GM21367 (cell line): ENCODE measurements at regions not wholly inside any gene's neighbourhood (a gene's known extent, or its start where the extent isn't known, plus 50 kb on each side); places are given as distances from the start of the nearest gene placed in this dataset.

Source experiments
- ATAC-seq: cut with Tn5 transposase; IDR thresholded peaks from one replicate; pipeline ENCODE4 v1.9.1; 2021; ENCODE audit not compliant: unreplicated experiment

GRCh38 chr12:62133440-62133839 is 126.8 kb upstream of the USP15 start:
- no peak for ATAC-seq

GRCh38 chr12:62135553-62136200 is 124.5 kb upstream of the USP15 start:
- no peak for ATAC-seq

- ATAC-seq, result no peak
These were observed 123.7 kb upstream of the USP15 start for GRCh38 chr12:62136496-62136895.

GRCh38 chr12:62138527-62138926 is 121.7 kb upstream of the USP15 start:
- no peak for ATAC-seq

GRCh38 chr12:62146318-62146717 is 113.9 kb upstream of the USP15 start:
- ATAC-seq, result no peak

GRCh38 chr12:62158013-62158412 is 102.2 kb upstream of the USP15 start:
- no peak for ATAC-seq

GRCh38 chr12:62158461-62159360 is 101.5 kb upstream of the USP15 start:
- no peak for ATAC-seq

- no peak for ATAC-seq
These were observed 98.0 kb upstream of the USP15 start for GRCh38 chr12:62162214-62162613.

- ATAC-seq, result no peak
These were observed 96.8 kb upstream of the USP15 start for GRCh38 chr12:62163368-62163767.

- ATAC-seq, result no peak
These were observed 96.2 kb upstream of the USP15 start for GRCh38 chr12:62164036-62164435.

- ATAC-seq, result no peak
These were observed 93.7 kb upstream of the USP15 start for GRCh38 chr12:62166525-62166924.

GRCh38 chr12:62168411-62168810 is 91.8 kb upstream of the USP15 start:
- no peak for ATAC-seq

- no peak for ATAC-seq
These were observed 90.0 kb upstream of the USP15 start for GRCh38 chr12:62170241-62170640.

GRCh38 chr12:62190689-62191490 is 69.3 kb upstream of the USP15 start:
- no peak for ATAC-seq

- ATAC-seq, result no peak
These were observed 68.6 kb upstream of the USP15 start for GRCh38 chr12:62191491-62192179.

GRCh38 chr12:62192180-62192902 is 67.9 kb upstream of the USP15 start:
- peak; percentile 90 for ATAC-seq

GRCh38 chr12:62192903-62193250 is 67.3 kb upstream of the USP15 start:
- peak; percentile 4 for ATAC-seq

- no peak for ATAC-seq
These were observed 66.2 kb upstream of the USP15 start for GRCh38 chr12:62194031-62194430.

GRCh38 chr12:62194616-62195015 is 65.6 kb upstream of the USP15 start:
- no peak for ATAC-seq

- ATAC-seq, result no peak
These were observed 64.1 kb upstream of the USP15 start for GRCh38 chr12:62196146-62196545.
